ENCODE measurements at regions not wholly inside any gene's neighbourhood (a gene's known extent, or its start where the extent isn't known, plus 50 kb on each side); places are given as distances from the start of the nearest gene placed in this dataset.
"Not testable (repeated sequence)": the region's sequence is repeated elsewhere in the genome, so short reads cannot be mapped to it uniquely, and the experiment has no call there.

DNA sequence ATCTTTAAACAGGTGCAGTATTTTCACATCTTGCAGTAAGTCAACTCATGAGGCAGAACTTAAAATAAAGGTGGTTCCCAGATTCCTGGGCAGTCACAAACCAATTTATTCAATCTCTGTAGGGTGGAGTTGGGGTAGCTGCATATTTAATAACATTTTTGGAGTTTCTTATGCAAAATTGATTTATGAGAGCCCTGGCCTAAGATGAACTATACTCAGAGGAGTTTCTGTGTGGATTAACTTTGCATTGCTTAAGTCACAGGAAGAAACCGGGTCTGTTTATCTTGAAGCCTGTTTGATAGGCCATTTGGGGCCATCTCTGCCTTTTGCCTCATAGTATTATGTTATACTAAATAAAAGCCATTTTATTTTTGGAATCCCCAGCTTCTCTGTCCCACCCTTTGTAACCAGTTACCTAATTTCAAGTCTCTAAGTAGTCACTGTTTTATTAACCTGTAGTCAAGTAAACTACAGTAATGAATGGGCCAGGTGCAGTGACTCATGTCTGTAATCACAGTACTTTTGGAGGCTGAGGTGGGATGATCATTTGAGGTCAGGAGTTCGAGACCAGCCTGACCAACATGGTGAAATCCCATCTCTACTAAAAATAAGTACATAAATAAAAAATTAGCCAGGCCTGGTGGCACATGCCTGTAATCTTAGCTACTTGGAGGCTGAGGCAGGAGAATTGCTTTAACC is 104.4 kb upstream of the FAM3C start:
- no peak overlapping the region for H3K27ac ChIP-seq (ENCODE audit: low read length)
- no peak overlapping the region for H2AFZ ChIP-seq (ENCODE audit: low read length)
- H3K4me2 ChIP-seq (ENCODE audit: low read depth, low read length): no peak overlapping the region
- H4K20me1 ChIP-seq (ENCODE audit: insufficient read depth, low read length): no peaks in the 10 kb centered on the region
- H3F3A ChIP-seq (ENCODE audit: insufficient read depth, low read length): no peaks in the 10 kb centered on the region
- no peak overlapping the region for H3K4me3 ChIP-seq (ENCODE audit: low read length)
- H3K27me3 ChIP-seq (replicated peaks; ENCODE audit: insufficient read depth, low read length): no peaks in the 10 kb centered on the region
- H3K4me1 ChIP-seq (ENCODE audit: low read length): no peaks in the 10 kb centered on the region
- H3K9ac ChIP-seq (ENCODE audit: low read length): no peak overlapping the region
- H3K36me3 ChIP-seq (replicated peaks; ENCODE audit: insufficient read depth, low read length): no peaks in the 10 kb centered on the region
- no peaks in the 10 kb centered on the region for H3K9me2 ChIP-seq (replicated peaks; ENCODE audit: insufficient read depth, low read length)
- no peak for DNase-seq
- no peaks in the 10 kb centered on the region for H3K79me2 ChIP-seq (ENCODE audit: low read length)
- no peaks in the 10 kb centered on the region for H3K9me3 ChIP-seq (replicated peaks; ENCODE audit: insufficient read depth, low read length)
- TF ChIP-seq EZH2phosphoT487 (IDR thresholded peaks at IDR 0.05; ENCODE audit: low read length) (no peak), EZH2 (optimal IDR thresholded peaks at IDR 0.05; ENCODE audit: low read depth, low read length) (no peak)
- TF ChIP-seq, protein P1, sequence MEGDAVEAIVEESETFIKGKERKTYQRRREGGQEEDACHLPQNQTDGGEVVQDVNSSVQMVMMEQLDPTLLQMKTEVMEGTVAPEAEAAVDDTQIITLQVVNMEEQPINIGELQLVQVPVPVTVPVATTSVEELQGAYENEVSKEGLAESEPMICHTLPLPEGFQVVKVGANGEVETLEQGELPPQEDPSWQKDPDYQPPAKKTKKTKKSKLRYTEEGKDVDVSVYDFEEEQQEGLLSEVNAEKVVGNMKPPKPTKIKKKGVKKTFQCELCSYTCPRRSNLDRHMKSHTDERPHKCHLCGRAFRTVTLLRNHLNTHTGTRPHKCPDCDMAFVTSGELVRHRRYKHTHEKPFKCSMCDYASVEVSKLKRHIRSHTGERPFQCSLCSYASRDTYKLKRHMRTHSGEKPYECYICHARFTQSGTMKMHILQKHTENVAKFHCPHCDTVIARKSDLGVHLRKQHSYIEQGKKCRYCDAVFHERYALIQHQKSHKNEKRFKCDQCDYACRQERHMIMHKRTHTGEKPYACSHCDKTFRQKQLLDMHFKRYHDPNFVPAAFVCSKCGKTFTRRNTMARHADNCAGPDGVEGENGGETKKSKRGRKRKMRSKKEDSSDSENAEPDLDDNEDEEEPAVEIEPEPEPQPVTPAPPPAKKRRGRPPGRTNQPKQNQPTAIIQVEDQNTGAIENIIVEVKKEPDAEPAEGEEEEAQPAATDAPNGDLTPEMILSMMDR (IDR thresholded peaks at IDR 0.05; ENCODE audit: low read length): no peak

DNA sequence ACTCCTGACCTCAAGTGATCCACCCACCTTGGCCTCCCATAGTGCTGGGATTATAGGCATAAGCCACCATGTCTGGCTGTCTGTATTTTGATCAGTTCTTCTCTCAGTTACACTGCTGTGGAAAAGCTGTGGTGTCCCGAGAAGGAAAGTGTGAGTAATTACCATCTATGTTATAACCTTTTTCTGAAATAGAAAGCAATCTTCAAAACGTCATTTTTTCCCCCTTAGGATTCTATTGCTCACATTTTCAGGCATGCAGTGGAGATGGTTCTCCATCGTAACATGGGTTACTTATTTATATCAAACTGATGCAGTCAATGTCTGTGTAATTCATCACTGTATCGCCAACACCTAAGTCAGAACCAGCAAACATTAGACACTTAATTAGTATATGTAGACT is 103.5 kb upstream of the FAM3C start:
- Histone ChIP-seq H3K79me2 (ENCODE audit: low read length) (no peaks in the 10 kb centered on the region), H2AFZ (ENCODE audit: low read length) (no peak overlapping the region), H3K4me1 (ENCODE audit: low read length) (no peaks in the 10 kb centered on the region), H3F3A (ENCODE audit: insufficient read depth, low read length) (no peaks in the 10 kb centered on the region), H3K36me3 (replicated peaks; ENCODE audit: insufficient read depth, low read length) (no peaks in the 10 kb centered on the region), H3K4me3 (ENCODE audit: low read length) (no peak overlapping the region), H3K27me3 (replicated peaks; ENCODE audit: insufficient read depth, low read length) (no peaks in the 10 kb centered on the region), H4K20me1 (ENCODE audit: insufficient read depth, low read length) (no peaks in the 10 kb centered on the region), H3K9me3 (replicated peaks; ENCODE audit: insufficient read depth, low read length) (no peaks in the 10 kb centered on the region), H3K27ac (ENCODE audit: low read length) (no peak overlapping the region), H3K9ac (ENCODE audit: low read length) (no peak overlapping the region), H3K4me2 (ENCODE audit: low read depth, low read length) (no peak overlapping the region), H3K9me2 (replicated peaks; ENCODE audit: insufficient read depth, low read length) (no peaks in the 10 kb centered on the region)
- TF ChIP-seq, protein P1 (IDR thresholded peaks at IDR 0.05; ENCODE audit: low read length): no peak
- TF ChIP-seq EZH2 (optimal IDR thresholded peaks at IDR 0.05; ENCODE audit: low read depth, low read length) (no peak), EZH2phosphoT487 (IDR thresholded peaks at IDR 0.05; ENCODE audit: low read length) (no peak)
- DNase-seq: no peak

DNA sequence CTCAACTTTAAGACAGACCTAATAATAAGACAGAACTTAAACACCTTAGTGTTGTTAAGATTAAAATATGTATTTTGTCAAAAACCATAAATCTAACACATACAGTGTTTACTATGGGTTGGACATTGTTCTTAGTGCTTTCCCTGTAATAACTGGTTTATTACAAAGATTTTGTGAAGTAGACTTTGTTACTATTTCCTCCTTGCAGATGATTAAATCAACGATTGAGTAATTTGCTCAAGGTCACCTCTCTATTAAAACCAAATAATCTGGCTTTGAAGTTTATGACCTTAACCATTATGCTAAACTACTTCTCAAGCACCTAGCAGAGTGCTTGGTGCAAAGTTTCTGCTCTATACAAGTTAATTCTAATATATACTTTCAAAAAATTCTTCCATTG is 102.7 kb upstream of the FAM3C start:
- no peak for DNase-seq
- TF ChIP-seq EZH2 (optimal IDR thresholded peaks at IDR 0.05; ENCODE audit: low read depth, low read length) (no peak), EZH2phosphoT487 (IDR thresholded peaks at IDR 0.05; ENCODE audit: low read length) (no peak)
- TF ChIP-seq, protein P1 (IDR thresholded peaks at IDR 0.05; ENCODE audit: low read length): no peak

DNA sequence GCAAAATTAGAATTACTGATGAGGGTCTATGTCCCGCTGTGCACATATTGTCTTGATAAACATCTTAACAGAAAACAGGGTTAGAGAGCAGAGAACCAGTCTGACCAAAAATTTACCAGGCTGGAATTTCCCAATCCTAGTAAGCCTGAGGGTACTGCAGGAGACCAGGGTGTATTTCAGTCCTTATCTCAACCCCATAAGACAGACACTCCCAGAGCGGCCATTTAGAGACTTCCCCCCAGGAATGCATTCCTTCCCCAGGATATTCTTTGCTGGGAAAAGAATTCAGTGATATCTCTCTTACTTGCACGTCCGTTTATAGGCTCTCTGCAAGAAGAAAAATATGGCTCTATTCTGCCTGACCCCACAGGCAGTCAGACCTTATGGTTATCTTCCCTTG is 101.4 kb upstream of the FAM3C start:
- DNase-seq; H3K4me2 ChIP-seq (ENCODE audit: low read depth, low read length); H3K4me1 ChIP-seq (ENCODE audit: low read length); H3F3A ChIP-seq (ENCODE audit: insufficient read depth, low read length); H3K27me3 ChIP-seq (replicated peaks; ENCODE audit: insufficient read depth, low read length); H3K27ac ChIP-seq (ENCODE audit: low read length); H3K9ac ChIP-seq (ENCODE audit: low read length); H2AFZ ChIP-seq (ENCODE audit: low read length); H4K20me1 ChIP-seq (ENCODE audit: insufficient read depth, low read length); H3K36me3 ChIP-seq (replicated peaks; ENCODE audit: insufficient read depth, low read length); H3K79me2 ChIP-seq (ENCODE audit: low read length); H3K9me2 ChIP-seq (replicated peaks; ENCODE audit: insufficient read depth, low read length); H3K9me3 ChIP-seq (replicated peaks; ENCODE audit: insufficient read depth, low read length); H3K4me3 ChIP-seq (ENCODE audit: low read length): not testable (repeated sequence)

More for the DNA sequence above, 102.7 kb upstream of the FAM3C start:
- Histone ChIP-seq H3K4me1 (ENCODE audit: low read length) (no peaks in the 10 kb centered on the region), H3F3A (ENCODE audit: insufficient read depth, low read length) (no peaks in the 10 kb centered on the region), H3K36me3 (replicated peaks; ENCODE audit: insufficient read depth, low read length) (no peaks in the 10 kb centered on the region), H3K9me2 (replicated peaks; ENCODE audit: insufficient read depth, low read length) (no peaks in the 10 kb centered on the region), H4K20me1 (ENCODE audit: insufficient read depth, low read length) (no peaks in the 10 kb centered on the region), H3K4me3 (ENCODE audit: low read length) (no peak overlapping the region), H3K27me3 (replicated peaks; ENCODE audit: insufficient read depth, low read length) (no peaks in the 10 kb centered on the region), H3K4me2 (ENCODE audit: low read depth, low read length) (no peak overlapping the region), H2AFZ (ENCODE audit: low read length) (no peak overlapping the region), H3K9me3 (replicated peaks; ENCODE audit: insufficient read depth, low read length) (no peaks in the 10 kb centered on the region), H3K27ac (ENCODE audit: low read length) (no peak overlapping the region), H3K79me2 (ENCODE audit: low read length) (no peaks in the 10 kb centered on the region), H3K9ac (ENCODE audit: low read length) (no peak overlapping the region)

All from MM.1S (cell line).